ENCODE measurements at regions not wholly inside any gene's neighbourhood (a gene's known extent, or its start where the extent isn't known, plus 50 kb on each side); places are given as distances from the start of the nearest gene placed in this dataset.

GRCh38 chr13:47826471-47826870, 174.6 kb downstream of the SUCLA2 start:
- DNase-seq = no peak

GRCh38 chr13:47822036-47822435, 179.0 kb downstream of the SUCLA2 start:
- no peak for DNase-seq

GRCh38 chr13:47816831-47817230, 184.2 kb downstream of the SUCLA2 start:
- DNase-seq = no peak

- no peak for DNase-seq
Measured at GRCh38 chr13:47813718-47814117, 187.4 kb downstream of the SUCLA2 start.

DNA sequence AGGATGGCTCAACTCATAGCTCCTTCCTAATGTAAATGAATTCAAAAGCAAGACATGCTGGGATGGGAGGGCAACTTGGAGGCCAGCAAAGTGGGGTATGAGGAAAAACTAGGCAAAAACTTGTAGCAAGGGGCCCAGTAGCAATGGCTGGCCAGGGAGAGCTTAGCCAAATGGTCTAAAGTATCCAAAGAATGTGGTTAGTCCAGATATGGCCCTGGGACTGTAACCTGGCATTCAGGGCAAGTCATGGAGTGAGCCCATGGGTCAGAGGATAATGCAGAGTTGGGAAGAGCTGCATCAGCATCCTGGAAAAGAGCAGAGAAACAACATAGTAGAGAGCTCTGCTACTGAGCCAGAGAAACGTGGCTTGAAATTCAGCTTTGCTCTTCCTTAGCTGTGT, 191.7 kb downstream of the SUCLA2 start:
- no peak for DNase-seq

DNA sequence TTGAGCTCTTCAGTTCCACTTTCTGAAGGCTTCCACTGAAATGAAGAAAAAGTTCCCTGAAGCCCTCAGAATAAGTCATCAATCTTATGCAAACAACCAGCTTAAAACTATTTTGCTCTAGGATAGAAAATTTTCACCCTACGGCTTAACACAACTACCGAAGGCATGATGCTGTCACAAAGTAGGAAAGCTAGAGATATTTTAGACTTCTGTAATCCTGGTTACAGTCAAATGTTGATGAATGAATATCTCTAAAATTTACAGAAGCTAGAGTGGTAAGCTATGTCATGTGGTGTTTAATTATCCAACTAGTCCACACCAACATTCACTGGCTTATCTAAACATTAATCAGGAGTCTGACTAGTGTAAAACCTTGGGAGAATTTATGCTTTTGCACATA, 197.9 kb downstream of the SUCLA2 start:
- no peak for DNase-seq

GRCh38 chr13:47801555-47801954, 199.5 kb downstream of the SUCLA2 start:
- DNase-seq = no peak

DNA sequence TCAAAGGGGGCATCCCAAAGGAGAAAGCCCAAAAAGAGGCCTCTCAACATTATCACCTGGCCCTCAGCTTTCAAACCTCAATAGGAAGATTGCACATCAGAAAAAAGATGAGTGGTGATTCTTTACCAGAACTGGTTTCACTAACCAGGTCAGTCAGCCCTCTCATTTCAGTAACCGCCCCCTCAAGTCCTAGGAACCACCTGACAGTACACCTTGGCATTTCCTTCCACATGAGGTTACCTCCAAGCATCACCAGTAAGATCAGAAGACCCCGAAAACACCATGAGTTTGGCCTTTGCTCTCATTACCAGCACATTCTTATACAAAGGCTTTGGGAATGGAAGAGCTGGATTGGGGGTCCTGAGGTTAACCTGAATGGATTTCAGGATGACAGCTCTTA, 200.5 kb downstream of the SUCLA2 start:
- DNase-seq = no peak

- no peak for DNase-seq
Measured at GRCh38 chr13:47798906-47799305, 202.2 kb downstream of the SUCLA2 start.

DNA sequence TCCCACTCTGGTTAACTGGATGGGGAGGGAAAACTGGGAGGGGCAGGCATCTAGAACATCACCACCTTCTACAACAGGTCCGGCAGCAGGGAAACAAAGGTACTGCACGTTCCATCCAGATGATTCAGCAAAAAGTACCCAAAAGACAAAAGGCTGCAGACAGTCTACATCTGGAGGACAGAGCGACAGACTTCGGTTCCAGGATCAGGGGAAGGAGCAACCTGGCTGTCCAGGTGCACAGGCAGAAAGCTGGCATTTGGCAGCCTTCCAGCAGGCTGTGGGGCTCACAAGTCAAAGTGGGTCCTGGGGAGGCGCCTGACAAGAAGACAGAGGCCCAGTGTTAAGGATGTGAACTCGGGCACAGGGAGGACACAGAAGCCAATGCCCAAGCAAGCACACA, 202.9 kb downstream of the SUCLA2 start:
- no peak for DNase-seq

DNA sequence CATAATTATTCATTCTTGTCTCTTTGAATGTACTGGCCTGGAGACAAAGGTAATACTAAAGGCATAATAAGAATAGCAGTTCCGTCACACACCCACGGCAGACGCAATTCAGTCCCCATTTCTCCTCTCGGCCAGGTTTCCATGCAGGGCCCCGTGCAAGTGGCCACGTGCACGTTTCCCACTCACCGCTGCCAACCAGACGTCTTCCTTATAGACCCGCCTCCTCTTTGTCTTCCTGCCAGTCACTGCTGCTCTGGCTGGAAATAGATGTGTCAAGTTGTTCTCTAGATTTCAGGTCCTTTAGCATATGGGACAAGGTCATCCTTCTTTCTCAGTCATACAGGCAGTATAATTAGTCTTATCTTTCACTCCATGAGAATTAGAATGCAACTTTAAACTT, 204.3 kb downstream of the SUCLA2 start:
- no peak for DNase-seq

- DNase-seq = no peak
Measured at GRCh38 chr13:47794963-47795362, 206.1 kb downstream of the SUCLA2 start.

- DNase-seq = no peak
Measured at GRCh38 chr13:47790755-47791154, 210.3 kb downstream of the SUCLA2 start.

DNA sequence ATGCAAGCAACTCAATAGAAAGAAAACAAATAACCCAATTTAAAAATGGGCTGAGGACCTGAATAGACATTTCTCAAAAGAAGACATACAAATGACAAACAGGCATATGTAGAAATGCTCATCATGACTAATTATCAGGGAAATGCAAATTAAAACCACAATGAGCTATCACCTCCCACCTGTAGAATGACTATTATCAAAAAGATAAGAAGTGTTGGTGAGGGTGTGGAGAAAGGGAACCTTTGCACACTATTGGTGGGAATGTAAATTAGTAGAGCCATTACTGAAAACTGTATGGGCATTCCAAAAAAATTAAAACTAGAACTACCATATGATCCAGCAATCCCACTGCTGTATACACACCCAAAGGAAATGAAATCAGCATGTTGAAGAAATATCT, 212.2 kb downstream of the SUCLA2 start:
- DNase-seq = no peak

DNA sequence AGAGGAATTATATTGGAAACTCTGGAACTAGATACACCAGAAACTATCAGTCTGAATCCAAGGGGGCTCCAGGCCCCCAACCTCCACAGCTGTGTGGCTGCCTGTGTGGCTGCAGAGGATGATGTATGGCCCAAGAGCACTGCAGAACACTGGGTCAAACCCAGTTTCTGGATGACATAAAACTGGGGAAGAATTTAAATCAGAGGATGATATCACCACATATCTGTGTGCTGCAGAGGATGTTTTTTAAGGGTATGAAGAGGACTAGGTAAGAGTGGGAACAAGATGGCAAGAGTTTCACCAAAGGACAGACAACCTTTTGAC, 226.4 kb downstream of the SUCLA2 start:
- no peak for DNase-seq

- DNase-seq = no peak
Measured at GRCh38 chr13:47764817-47765216, 236.3 kb downstream of the SUCLA2 start.

- no peak for DNase-seq
Measured at GRCh38 chr13:47757466-47758080, 243.5 kb downstream of the SUCLA2 start.

DNA sequence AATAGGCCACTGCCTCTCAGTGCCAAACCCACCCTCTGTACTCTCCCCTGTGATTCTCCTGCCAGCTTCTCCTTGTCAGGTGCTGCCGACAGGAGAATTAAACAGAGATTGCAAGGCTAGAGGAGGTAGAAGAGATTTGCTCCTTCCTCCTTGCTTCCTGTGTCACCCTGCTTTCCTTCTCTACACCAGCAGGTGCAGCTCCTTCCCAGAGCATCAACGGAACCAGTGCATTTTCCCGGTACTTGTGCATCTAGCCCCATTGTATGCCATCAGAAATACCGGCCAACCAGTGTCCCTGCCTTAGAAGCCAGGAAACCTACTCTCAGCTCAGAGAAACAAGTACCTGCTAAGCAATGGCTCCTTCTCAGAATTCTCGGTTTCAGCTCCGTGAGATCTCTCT, 253.2 kb downstream of the SUCLA2 start:
- DNase-seq = no peak

DNA sequence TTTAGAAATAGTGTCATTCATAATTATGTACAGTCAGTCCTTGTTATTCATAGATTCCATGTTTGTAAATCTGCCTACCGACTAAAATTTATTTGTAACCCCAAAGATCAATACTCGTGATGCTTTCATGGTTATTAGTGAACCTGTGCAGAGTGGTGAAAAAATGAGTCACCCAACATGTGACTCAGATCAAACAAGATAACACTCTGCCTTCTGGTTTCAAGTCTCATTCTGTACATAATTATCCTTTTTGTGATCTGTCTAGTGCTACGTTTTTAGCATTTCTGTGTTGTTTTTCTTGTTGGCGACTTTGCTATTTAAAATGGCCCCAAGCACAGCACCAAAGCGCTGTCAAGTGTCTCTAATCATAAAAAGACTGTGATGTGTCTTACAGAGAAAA, 274.7 kb downstream of the SUCLA2 start:
- DNase-seq = no peak

DNA sequence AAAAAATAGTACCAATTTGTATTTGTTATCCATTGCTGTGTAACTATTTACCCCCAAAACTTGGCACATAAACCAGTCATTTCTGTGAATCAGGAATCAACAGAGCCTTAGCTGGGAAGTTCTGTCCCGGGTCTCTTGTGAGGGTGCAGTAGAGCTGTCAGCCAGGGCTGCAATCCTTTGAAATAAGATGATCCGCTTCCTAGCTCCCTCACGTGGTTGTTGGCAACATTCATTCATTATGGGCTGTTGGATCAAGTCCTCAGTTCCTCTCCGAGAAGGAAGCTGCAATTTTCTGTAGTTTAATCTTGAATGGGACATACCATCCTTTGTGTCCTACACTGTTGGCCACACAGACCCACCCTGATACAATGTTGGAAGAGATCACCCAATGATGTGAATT, 277.2 kb downstream of the SUCLA2 start:
- no peak for DNase-seq

GRCh38 chr13:47719164-47719563, 281.9 kb downstream of the SUCLA2 start:
- no peak for DNase-seq

DNA sequence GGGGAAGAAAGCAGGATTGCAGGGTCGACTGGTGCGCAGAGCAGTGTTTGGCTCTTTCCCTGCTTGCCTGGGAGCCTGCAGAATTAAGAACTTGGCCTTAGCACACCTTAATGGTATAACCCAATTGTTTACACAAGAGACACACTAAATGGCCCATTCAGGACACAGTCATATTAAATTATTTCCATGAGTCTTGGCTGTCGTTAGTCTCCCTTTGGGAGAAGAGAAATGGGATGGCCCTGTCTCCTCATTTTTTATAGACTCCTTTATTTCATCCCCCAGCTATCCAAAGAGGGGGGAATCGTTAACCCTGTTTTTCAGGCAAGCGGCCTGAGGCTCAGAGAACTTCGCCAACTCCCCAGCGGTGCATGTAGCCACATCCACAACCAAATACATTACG, 282.5 kb downstream of the SUCLA2 start:
- DNase-seq = no peak

DNA sequence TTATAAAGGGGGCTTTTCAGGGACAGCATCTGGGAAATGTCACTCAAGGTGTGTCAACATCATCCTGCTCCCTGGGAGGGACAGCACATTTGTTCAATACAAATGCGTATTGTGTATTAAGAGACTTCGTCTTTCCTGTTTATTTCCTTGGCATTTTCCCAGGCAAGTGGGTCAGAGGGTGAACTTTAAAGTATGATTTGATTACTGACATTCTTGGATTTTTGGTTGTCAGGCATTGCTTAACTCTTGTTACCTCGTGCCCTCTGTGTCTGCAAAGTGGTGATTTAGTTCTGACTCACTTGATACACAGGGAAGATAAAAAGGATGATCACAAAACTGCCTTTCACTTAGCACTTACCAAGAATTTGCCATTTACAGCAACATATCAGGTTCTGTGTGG, 292.7 kb downstream of the SUCLA2 start:
- no peak for DNase-seq

DNA sequence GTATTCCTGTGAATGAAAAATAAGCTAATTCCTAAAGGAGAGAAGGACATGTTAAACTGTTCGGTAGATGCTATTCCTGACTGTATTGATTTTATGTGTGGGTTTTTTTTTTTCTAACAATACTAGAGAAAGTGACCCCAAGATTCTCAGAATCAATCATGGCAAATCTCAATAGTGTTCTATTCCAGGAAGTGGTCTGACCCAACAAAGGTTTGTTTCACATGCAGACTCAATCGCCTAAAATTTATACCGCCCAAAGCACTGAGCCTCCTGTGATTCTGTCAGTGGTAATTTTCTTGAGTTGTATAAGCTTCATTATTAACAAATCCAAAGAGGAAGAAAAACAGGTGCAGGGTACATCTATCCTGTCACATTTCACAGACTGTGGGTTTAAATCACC, 293.7 kb downstream of the SUCLA2 start:
- no peak for DNase-seq

- no peak for DNase-seq
Measured at GRCh38 chr13:47705185-47705584, 295.9 kb downstream of the SUCLA2 start.

GRCh38 chr13:47696674-47697073, 304.4 kb downstream of the SUCLA2 start:
- DNase-seq = no peak

Measured in stimulated activated CD4-positive, alpha-beta T cell treated with anti-CD3 and anti-CD28 coated beads, Interleukin-15, amount 100 ng/mL, for 24 hours (primary cell).